HepG2 (cell line): ENCODE measurements at regions not wholly inside any gene's neighbourhood (a gene's known extent, or its start where the extent isn't known, plus 50 kb on each side); places are given as distances from the start of the nearest gene placed in this dataset.

Source experiments
- ELF1 ChIP-seq: sonication (generic); formaldehyde crosslinking; IDR thresholded peaks from 2 replicates; pipeline ENCODE4 v1.4.0; 2020; ENCODE audit warnings: missing genetic modification reagents
- ZKSCAN1 ChIP-seq: fragments of 150-350 bp; IDR thresholded peaks from 2 replicates; pipeline ENCODE4 v1.6.1; 2014; ENCODE audit warnings: low read length
- TF ChIP-seq, protein P1 (sequence below): sonication (generic); formaldehyde crosslinking; IDR thresholded peaks from 2 replicates; pipeline ENCODE4 v1.5.0; 2020; ENCODE audit warnings: missing genetic modification reagents

- TF ChIP-seq ZKSCAN1 (no peak), ELF1 (CRISPR knock-in tag) (no peak)
- TF ChIP-seq, protein P1, sequence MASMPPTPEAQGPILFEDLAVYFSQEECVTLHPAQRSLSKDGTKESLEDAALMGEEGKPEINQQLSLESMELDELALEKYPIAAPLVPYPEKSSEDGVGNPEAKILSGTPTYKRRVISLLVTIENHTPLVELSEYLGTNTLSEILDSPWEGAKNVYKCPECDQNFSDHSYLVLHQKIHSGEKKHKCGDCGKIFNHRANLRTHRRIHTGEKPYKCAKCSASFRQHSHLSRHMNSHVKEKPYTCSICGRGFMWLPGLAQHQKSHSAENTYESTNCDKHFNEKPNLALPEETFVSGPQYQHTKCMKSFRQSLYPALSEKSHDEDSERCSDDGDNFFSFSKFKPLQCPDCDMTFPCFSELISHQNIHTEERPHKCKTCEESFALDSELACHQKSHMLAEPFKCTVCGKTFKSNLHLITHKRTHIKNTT = no peak
Observed at GRCh38 chr18:38022234-38022633, 456.6 kb upstream of the CELF4 start.
